AG09309 (cell line): ENCODE measurements at regions not wholly inside any gene's neighbourhood (a gene's known extent, or its start where the extent isn't known, plus 50 kb on each side); places are given as distances from the start of the nearest gene placed in this dataset.

Experiments
- DNase-seq: peaks from one replicate; pipeline ENCODE4 v3.0.0-alpha.2; 2010; ENCODE audit warnings: low read depth
- H3K4me3 ChIP-seq: 2 replicates; pipeline ENCODE4 v1.5.1; 2011; ENCODE audit warnings: mild to moderate bottlenecking, low read depth, low read length, moderate library complexity; ENCODE audit not compliant: control insufficient read depth
- CTCF ChIP-seq: IDR thresholded peaks from 2 replicates; pipeline ENCODE4 v1.5.1; 2011; ENCODE audit warnings: mild to moderate bottlenecking, low read depth, low read length, inconsistent platforms; ENCODE audit not compliant: insufficient read depth, control insufficient read depth; ENCODE audit errors: missing control alignments

- DNase-seq: no peak
- H3K4me3 ChIP-seq: no peak overlapping the region
- no peak for TF ChIP-seq CTCF
These were observed 278.2 kb downstream of the CLIC5 start for GRCh38 chr6:45737331-45738056.

- H3K4me3 ChIP-seq: no peak overlapping the region
- TF ChIP-seq CTCF: no peak
- no peak for DNase-seq
These were observed 279.5 kb downstream of the CLIC5 start for GRCh38 chr6:45736134-45736533.

- no peak overlapping the region for H3K4me3 ChIP-seq
- no peak for TF ChIP-seq CTCF
- no peak for DNase-seq
These were observed 282.9 kb downstream of the CLIC5 start for GRCh38 chr6:45732731-45733130.

DNA sequence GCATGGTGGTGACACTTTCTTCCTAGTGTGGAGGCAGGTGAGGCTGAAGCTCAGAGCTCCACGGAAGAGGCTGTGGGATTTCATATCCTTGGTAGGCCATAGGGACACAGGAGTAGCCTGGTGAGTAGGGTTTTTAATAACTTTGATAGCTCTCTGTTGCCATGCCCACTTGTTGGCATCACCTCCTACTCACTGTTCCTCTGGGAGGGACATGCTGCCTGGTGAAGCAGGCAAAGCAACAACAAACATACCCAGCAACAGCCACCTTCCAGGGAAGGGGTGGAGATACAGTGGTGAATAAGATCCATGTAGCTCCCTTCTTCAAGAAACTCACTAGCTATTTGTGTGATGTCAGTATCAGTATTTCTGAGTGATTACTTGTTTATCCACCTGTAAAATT lies 285.4 kb downstream of the CLIC5 start:
- no peak for DNase-seq
- no peak for TF ChIP-seq CTCF
- H3K4me3 ChIP-seq: no peak overlapping the region

DNA sequence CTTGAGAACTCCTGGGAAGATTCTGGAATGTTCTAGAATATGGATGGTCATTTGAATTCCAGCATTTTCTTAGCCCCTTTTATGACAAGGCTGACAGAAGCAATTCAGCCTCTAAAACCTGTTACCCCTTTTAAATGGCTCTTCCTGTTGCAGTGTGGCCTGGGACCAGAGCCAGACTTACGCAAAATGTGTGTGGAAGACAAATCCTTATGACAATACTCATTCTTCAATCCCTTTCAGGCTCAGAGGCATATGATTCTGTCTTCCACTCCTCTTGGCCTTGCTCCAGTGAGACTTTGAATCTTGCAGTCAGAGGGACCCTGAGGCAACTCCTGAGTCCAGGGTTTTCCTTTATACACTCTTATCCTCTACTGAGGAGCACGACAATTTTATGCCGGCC lies 287.0 kb downstream of the CLIC5 start:
- DNase-seq: no peak
- no peak for TF ChIP-seq CTCF
- no peak overlapping the region for H3K4me3 ChIP-seq

DNA sequence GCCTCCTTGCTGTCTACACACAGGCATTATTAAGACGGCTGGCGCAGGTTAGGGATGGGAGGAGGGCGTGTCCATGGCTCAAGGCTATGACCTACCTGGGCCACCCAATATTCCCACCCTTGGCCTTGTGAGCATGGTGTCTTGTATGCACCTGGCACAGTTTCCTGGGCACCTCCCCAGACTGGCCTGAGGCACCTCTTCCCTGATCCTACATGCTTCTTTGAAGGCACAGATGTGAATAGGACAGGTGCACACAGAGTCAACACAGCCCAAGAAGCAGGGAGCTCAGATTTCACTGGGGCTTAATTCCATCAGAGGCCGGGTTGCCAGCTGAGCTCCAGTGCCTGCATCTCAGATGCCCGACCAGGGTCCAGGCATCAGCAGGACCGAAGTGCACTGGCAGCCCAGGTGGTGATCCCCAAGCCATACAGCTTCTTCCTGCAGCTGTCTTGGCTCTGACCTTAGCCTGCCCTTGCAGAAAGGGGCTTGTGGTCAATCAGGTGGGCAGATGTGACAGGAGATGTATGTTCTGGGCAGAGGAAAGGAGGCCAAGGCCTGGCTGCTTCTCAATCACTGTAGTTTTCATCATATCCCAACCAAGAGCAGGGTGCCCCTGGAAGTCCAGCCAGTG lies 287.7 kb downstream of the CLIC5 start:
- H3K4me3 ChIP-seq: no peak overlapping the region
- no peak for TF ChIP-seq CTCF
- DNase-seq: no peak

- H3K4me3 ChIP-seq: no peak overlapping the region
- TF ChIP-seq CTCF: no peak
- no peak for DNase-seq
These were observed 288.4 kb downstream of the CLIC5 start for GRCh38 chr6:45727228-45727627.
